ENCODE measurements at regions not wholly inside any gene's neighbourhood (a gene's known extent, or its start where the extent isn't known, plus 50 kb on each side); places are given as distances from the start of the nearest gene placed in this dataset.

- no peaks in the 10 kb centered on the region for H3K27me3 ChIP-seq (ENCODE audit: insufficient read depth, low read length)
- DNase-seq (ENCODE audit: low read depth, low spot score) (no peak), ATAC-seq (no peak)
- no peaks in the 10 kb centered on the region for H3K9me3 ChIP-seq (ENCODE audit: control insufficient read depth in 1 of 2, insufficient read depth in 1 of 2, low read depth in 1 of 2, low read length in 2 of 2)
- POLR2A ChIA-PET: no interaction called here
- H3K36me3 ChIP-seq (ENCODE audit: control insufficient read depth in 1 of 2, insufficient read depth in 2 of 2, low read length in 2 of 2): no peaks in the 10 kb centered on the region
- no peaks in the 10 kb centered on the region for H3K9me2 ChIP-seq (ENCODE audit: insufficient read depth)
- H3K4me1 ChIP-seq (ENCODE audit: control insufficient read depth in 1 of 2, insufficient read depth in 2 of 2, low read length in 2 of 2): peaks cover 27 to 28% of the 10 kb centered on the region in 2 experiments
- no peak overlapping the region for H3K4me2 ChIP-seq (ENCODE audit: low read length)
- CTCF ChIA-PET: no interaction called here
- H3K9ac ChIP-seq (ENCODE audit: low read length): no peak overlapping the region
- RAD21 ChIA-PET (ENCODE audit: low non-redundant PET in 1 of 2, low total read pairs in 2 of 2, uncharacterized antibody in 2 of 2, unreplicated experiment in 2 of 2): no interaction called here
- H3K4me3 ChIP-seq (replicated peaks in 1 of 2; ENCODE audit: low read depth in 1 of 2, low read length in 2 of 2): no peak overlapping the region
- H2AFZ ChIP-seq (ENCODE audit: low read depth, low read length, poor library complexity, severe bottlenecking): no peak overlapping the region
- no peaks in the 10 kb centered on the region for H4K20me1 ChIP-seq (ENCODE audit: insufficient read depth)
- H3K27ac ChIP-seq (ENCODE audit: low read depth, low read length): no peak overlapping the region
- no peaks in the 10 kb centered on the region for H3K79me2 ChIP-seq (ENCODE audit: insufficient read depth, low read length)
- intact Hi-C loops (cut with micrococcal nuclease): no loop called here
- TF ChIP-seq EGR1 (IDR thresholded peaks at IDR 0.05; ENCODE audit: low read depth): no peak
- no peak for TF ChIP-seq MAX (IDR thresholded peaks at IDR 0.05)
- no peak for TF ChIP-seq SIN3A (IDR thresholded peaks at IDR 0.05; ENCODE audit: low read depth)
- no peak for TF ChIP-seq SP1 (IDR thresholded peaks at IDR 0.05; ENCODE audit: low read depth)
- no peak for TF ChIP-seq ELF1 (IDR thresholded peaks at IDR 0.05; ENCODE audit: borderline replicate concordance, low read depth)
- no peak for TF ChIP-seq JUND (IDR thresholded peaks at IDR 0.05)
- no TSS peak for BruUV-seq (replicated peaks)
Observed at GRCh38 chr4:4696530-4696929, 154.7 kb upstream of the STX18 start.

- no peak overlapping the region for H3K4me2 ChIP-seq (ENCODE audit: low read length)
- no peak overlapping the region for H3K9ac ChIP-seq (ENCODE audit: low read length)
- no peaks in the 10 kb centered on the region for H4K20me1 ChIP-seq (ENCODE audit: insufficient read depth)
- no peak overlapping the region for H3K27ac ChIP-seq (ENCODE audit: low read depth, low read length)
- H3K79me2 ChIP-seq (ENCODE audit: insufficient read depth, low read length): no peaks in the 10 kb centered on the region
- H3K36me3 ChIP-seq (ENCODE audit: control insufficient read depth in 1 of 2, insufficient read depth in 2 of 2, low read length in 2 of 2): no peaks in the 10 kb centered on the region
- no peaks in the 10 kb centered on the region for H3K9me2 ChIP-seq (ENCODE audit: insufficient read depth)
- peaks cover 27 to 28% of the 10 kb centered on the region in 2 experiments for H3K4me1 ChIP-seq (ENCODE audit: control insufficient read depth in 1 of 2, insufficient read depth in 2 of 2, low read length in 2 of 2)
- no peaks in the 10 kb centered on the region for H3K27me3 ChIP-seq (ENCODE audit: insufficient read depth, low read length)
- H3K9me3 ChIP-seq (ENCODE audit: control insufficient read depth in 1 of 2, insufficient read depth in 1 of 2, low read depth in 1 of 2, low read length in 2 of 2): no peaks in the 10 kb centered on the region
- BruUV-seq (replicated peaks): no TSS peak
- H2AFZ ChIP-seq (ENCODE audit: low read depth, low read length, poor library complexity, severe bottlenecking): no peak overlapping the region
- intact Hi-C loops (cut with micrococcal nuclease): no loop called here
- CTCF ChIA-PET: interaction anchor here (2.5 kb wide), 1 partner anchor 17 kb away, joined by 8 read pairs; no protein-coding TSS in a partner anchor
- RAD21 ChIA-PET (ENCODE audit: low non-redundant PET in 1 of 2, low total read pairs in 2 of 2, uncharacterized antibody in 2 of 2, unreplicated experiment in 2 of 2): no interaction called here
- ATAC-seq: no peak
- H3K4me3 ChIP-seq (replicated peaks in 1 of 2; ENCODE audit: low read depth in 1 of 2, low read length in 2 of 2): no peak overlapping the region
- TF ChIP-seq ZNF274 (IDR thresholded peaks at IDR 0.05; ENCODE audit: low read depth, low read length): no peak
- no peak for TF ChIP-seq EZH2phosphoT487 (IDR thresholded peaks at IDR 0.05; ENCODE audit: borderline replicate concordance)
- TF ChIP-seq EGR1 (IDR thresholded peaks at IDR 0.05; ENCODE audit: low read depth): no peak
- no peak for TF ChIP-seq REST (IDR thresholded peaks at IDR 0.05; ENCODE audit: low read depth)
- TF ChIP-seq POLR2AphosphoS5 (IDR thresholded peaks at IDR 0.05; ENCODE audit: low read depth, low read length): no peak
- no peak for TF ChIP-seq SIN3A (IDR thresholded peaks at IDR 0.05; ENCODE audit: low read depth)
- TF ChIP-seq RAD21 (IDR thresholded peaks at IDR 0.05; ENCODE audit: low read depth): no peak
- TF ChIP-seq ELF1 (IDR thresholded peaks at IDR 0.05; ENCODE audit: borderline replicate concordance, low read depth): no peak
- no peak for TF ChIP-seq ZFX (IDR thresholded peaks at IDR 0.05)
- TF ChIP-seq SP1 (IDR thresholded peaks at IDR 0.05; ENCODE audit: low read depth): no peak
- no peak for DNase-seq (ENCODE audit: low read depth, low spot score)
- POLR2A ChIA-PET: no interaction called here
Observed at GRCh38 chr4:4695497-4695896, 153.6 kb upstream of the STX18 start.
